GM19372 (cell line): ENCODE measurements at regions not wholly inside any gene's neighbourhood (a gene's known extent, or its start where the extent isn't known, plus 50 kb on each side); places are given as distances from the start of the nearest gene placed in this dataset.
"Not testable (repeated sequence)": the region's sequence is repeated elsewhere in the genome, so short reads cannot be mapped to it uniquely, and the experiment has no call there.

Experiments used
- ATAC-seq: cut with Tn5 transposase; IDR thresholded peaks from one replicate; pipeline ENCODE4 v1.9.1; 2021; ENCODE audit warnings: mild to moderate bottlenecking, low read depth, moderate library complexity; ENCODE audit not compliant: unreplicated experiment

DNA sequence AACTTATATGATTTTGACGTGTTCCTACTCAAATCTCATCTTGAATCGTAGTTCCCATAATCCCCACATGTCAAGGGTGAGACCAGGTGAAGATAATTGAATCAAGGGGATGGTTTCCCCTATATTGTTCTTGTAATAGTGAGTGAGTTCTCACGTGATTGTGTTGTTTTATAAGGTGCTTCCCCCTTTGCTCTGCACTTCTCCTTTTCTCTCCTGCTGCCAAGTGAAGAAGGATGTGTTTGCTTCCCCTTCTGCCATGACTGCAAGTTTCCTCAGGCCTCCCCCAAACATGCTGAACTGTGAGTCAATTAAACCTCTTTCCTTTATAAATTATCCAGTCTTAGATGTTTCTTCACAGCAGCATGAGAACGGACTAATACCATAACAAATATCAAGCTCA lies 83.2 kb downstream of the MANEA start:
- ATAC-seq = no peak

DNA sequence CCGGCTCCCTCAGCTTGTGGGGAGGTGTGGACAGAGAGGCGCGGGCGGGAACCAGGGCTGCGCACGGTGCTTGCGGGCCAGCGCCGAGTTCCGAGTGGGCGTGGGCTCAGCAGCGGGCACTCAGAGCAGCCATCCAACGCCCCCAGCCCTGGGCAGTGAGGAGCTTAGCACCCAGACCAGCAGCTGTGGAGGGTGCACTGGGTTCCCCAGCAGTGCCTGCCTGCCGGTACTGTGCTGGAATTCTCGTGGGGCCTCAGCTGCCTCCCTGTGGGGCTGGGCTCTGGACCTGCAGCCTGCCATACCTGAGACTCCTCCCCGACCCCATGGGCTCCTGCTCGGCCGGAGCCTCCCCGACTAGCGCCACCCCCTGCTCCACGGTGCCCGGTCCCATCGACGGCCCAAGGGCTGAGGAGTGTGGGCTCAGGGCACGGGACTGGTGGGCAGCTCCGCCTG lies 92.7 kb downstream of the MANEA start:
- no peak for ATAC-seq

DNA sequence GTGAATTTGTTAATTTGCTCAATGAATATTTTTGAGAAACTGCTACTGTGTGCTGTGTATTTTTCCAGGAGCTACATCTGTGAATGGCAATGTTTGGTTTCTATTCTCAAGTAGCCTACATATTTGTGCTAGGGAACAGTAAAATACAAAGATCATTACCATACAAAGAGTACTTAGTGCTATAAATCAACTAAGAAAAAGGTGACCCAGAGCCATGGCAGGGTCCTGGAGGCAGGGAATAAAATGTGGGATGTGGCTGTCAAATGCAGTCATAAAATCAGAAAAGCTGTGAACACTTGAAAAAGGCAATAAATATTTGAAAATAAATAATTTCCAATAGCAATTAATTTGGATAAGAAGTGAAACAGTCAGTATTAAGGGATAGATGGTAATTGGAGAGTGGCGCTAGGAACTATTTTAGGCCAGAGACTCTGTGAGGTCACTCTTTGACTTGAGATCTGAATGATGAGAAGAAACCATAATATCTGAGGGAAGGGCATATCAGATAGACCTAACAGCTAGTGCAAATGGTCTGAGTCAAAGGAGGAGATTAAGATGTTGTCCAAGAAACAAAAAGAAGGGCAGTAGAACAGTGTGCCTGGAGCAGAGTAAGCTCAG lies 98.8 kb downstream of the MANEA start:
- ATAC-seq = no peak

DNA sequence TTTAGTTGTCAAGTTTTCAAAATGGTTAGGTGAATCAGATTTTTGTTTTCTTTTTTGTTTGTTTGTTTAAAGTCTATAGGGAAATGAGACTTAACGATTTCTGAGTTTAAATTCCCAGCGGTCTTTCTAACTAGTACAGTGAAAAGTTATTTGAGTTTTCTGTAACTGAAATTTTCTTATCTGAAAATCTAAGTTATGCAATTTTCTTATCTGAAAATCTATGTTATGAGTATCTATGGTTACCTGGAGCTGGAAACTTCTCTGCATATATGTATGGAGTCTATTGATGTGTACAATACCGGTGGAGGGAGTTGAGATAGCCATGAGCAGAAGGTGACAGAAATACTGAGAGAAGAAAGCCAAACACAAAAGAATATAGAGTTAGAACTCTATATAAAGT lies 102.6 kb downstream of the MANEA start:
- ATAC-seq = no peak

DNA sequence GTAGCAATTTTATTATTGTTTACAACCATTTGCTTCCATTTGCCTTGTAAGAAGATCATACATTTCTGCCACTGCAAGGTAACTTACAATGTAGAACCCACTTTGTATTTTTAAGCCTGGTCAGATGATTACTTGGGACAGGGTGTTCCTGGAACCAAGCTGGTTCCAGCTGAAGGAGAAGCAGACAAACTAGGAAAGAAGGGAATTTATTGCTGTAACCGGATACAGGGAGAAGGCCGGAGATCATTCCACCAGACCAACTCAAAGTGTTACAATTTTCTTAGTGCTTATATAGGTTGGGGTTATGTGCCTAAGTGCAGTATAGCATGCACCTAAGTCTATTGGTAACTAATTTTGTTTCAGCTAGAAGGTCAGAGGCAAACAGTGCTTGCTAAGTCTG lies 104.4 kb downstream of the MANEA start:
- no peak for ATAC-seq

DNA sequence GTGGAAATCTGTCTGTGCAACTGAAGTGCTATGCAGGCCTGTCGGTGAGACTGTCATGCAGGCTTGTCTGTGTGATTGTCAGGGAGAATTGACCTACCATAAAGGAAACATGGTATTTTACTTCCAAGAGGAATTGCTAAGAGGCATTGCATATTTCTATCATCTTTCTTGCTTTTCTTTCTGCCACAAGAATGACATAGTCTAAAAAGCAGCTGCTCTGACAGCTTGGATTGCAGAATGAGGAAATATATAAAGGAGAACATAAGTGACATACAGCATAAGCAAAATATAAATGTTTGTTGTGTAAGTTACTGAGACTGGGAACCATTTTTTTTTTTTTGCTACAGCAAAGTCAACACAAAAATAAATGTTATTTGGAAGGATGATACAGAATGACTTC lies 105.1 kb downstream of the MANEA start:
- no peak for ATAC-seq

DNA sequence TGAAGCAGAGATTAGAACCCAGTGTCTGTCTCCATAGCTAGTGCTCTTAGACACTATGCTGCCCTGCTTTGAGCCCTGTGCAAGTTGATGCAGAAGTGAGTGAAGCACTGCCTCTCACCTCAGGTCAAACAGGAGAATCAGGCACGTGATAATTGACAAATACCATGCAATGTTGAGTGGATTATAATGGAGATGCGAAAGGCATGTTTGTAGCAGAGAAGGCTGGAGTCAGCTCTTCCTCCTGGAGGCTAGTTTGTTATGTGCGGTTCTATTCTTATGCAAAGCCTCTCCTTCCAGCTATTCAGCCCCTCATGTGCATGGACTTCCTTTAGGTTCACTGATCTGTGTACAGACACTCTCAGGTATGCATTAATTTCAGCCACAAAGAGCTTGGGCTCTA lies 108.5 kb downstream of the MANEA start:
- no peak for ATAC-seq

DNA sequence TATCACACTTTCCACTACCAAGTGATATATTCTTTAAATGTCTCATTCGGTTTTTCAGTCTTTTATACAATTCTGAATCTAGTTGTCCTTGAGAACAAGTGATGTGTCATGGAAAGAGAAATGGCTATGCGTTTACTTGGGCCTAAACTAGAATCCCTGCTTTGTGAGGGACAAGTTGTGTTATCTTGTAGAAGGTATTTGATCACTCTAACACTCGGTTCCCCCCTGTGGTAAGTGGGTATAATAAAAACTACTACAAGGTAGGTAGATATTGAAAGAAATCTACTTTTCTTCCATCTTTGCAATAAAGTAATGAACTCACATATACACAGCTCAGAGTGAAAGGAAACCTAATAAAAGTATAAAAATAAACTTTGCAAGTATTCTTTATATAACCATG lies 108.9 kb downstream of the MANEA start:
- ATAC-seq = no peak

DNA sequence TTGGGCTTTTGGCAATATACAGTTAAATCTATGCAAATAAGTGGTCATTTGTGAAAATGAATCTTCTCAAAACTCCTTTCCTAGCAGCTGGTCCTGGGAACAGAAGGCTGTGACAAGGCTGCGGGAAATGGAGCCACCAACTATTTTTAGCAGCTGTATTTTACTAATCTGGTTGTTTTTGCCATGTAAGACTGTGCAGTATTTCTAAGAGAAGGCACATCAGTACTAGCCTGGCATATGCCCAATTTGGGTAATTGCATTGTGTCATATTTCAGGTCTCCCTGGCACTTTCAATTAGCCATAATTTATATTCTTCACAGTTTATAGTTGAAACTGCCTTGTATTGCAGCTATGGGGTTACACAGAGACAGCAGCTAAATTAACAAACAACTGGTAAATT lies 109.6 kb downstream of the MANEA start:
- no peak for ATAC-seq

DNA sequence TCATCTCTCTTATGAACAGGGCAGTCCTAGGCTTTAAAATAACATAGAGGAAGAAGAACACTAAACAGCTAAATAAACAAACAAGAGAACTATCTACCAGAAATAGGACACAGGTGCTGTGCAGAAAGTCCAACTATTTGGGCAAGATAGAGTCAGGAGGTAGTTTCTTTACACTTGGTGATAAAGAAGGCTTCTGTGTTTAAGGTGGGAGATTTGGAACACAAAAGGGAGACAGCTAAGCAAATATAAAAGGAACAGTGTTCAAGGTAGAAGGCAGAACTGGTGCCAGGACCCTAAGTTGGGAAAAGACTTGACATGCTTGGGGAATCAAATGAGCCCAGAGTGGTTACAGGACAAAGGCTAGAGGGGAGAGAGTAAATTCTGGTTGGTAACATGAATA lies 110.5 kb downstream of the MANEA start:
- ATAC-seq = no peak

DNA sequence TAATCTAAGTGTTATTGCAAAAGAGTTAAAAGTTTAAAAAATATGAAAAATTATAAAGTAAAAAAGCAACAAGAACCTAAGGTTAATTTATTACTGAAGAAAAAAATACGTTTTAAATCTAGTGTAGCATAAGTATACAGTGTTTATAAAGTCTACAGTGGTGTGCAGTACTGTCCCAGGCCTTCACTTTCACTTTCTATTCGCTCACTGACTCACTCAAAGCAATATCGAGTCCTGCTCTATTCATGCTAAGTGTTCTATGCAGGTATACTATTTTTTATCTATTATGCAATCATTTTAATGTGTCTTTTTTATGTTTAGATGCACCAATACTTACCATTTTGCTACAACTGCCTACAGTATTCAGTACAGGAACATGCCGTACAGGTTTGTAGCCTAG lies 113.0 kb downstream of the MANEA start:
- peak; percentile 56 for ATAC-seq

DNA sequence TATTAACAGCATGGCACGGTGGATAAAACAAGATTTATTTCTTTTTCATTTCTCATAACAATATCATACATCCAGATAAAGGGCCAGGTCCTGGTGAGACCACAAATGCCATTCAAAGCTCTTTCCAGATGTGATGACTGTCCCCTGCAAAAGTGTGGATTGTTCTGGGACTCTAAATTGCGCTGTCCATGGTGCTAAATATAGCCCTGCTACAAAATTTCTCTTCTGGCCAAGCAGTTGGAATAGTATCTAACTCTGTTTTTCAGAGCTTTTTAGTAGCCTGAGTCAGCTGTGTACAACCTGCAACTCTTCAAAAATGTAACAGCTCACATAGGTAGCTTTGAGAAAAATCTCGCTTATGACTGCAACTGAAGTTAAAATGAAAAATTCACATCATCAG lies 115.8 kb downstream of the MANEA start:
- ATAC-seq = no peak

DNA sequence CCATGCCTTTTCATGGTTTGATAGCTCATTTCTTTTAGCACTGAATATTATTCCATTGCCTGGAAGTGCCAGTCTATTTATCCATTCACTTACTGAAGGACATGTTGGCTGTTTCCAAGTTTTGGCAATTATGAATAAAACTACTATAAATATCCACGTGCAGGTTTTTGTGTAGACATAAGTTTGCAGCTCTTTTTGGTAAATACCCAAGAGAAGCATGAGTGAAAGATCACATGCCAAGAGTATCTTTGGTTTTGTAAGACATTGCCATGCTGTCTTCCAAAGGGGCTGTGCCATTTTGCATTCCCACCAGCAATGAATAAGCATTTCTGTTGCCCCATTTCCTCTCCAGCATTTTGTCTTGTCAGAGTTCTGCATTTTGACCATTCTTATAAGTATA lies 120.9 kb downstream of the MANEA start:
- no peak for ATAC-seq

DNA sequence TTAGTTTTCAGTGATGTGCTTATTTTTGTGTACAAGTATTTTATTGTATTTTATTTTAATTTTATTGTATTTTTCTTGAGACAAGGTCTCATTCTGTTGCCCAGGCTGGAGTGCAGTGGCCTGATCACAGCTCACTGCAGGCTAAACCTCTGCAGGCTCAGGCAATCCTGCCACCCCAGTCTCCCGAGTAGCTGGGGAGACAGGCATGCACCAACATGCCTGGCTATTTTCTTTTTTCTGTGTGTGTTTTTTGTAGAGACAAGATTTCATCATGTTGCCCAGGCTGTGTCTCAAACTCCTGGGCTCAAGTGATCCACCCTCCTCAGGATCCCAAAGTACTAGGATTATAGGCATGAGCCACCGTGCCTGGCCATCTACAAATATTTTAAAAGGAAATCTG lies 146.3 kb downstream of the MANEA start:
- ATAC-seq = no peak

DNA sequence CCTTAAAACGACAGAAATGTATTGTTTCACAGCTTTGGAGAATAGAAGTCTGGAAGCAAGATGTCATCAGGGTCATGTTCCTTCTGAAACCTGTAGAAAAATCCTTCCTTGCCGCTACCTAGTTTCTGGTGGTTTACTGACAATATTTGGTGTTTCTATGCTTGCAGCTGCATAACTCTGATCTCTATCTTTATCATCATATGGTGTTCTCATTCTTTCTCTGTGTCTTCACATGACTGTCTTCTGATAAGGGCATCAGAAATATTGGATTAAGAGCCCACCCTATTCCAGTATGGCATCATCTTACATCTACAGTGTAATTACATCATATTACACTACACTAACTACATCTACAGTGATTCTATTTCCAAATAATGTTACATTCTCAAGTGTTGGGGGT lies 148.0 kb downstream of the MANEA start:
- no peak for ATAC-seq

DNA sequence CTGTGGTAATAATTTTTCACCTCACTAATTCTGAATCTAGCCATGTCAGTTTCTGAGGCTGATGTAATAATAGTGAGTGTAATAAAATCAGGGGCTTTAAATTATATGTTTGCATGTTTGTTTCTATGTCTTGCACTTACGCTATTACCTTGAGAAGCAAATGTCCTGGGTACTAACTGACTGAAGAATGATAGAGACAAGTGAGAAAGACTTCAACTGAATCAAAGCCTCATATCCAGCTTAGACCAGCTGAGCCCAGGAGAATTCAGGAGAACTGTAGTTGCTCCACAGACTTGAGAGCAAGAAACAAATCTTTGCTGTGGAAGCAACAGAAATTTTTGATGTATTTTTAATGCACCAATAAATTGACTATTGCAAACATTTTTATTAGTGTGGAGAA lies 162.8 kb downstream of the MANEA start:
- ATAC-seq = no peak

DNA sequence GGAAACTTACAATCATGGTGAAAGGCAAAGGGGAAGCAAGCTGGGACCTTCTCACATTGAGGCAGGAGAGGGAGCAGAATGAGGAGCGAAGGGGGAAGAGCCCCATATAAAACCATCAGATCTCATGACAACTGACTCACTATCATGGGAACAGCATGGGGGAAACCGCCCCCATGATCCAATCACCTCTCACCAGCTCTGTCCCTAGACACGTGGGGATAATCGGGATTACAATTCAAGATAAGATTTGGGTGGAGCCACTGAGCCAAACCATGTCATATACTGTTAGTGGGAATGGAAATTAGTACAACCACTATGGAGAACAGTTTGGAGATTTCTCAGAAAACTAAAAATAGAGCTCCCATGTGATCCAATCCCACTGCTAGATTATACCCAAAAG lies 163.7 kb downstream of the MANEA start:
- no peak for ATAC-seq

DNA sequence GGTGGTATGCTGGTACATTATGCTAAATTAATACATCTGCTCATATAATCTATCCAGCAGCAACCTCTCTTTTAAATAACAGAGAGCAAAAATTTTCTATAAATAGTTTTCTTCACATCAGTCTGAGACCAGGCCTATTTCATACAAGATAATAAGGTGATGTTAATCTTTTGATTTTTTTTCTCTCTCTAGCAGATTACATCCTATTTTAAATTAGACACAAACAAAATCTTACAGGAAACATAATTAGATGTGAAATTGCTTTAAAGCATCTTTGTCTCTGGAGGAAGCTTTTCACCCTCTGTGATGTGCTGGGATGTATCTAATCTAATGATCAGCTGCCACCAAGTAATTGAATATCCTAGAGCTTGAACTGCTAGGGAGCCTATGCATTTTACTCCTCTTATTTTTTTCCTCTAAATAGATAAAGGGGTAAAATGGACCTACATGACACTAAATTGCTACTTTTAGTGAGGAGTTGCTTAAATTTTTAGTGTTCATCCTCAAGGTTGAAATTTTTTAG lies 165.5 kb downstream of the MANEA start:
- no peak for ATAC-seq

DNA sequence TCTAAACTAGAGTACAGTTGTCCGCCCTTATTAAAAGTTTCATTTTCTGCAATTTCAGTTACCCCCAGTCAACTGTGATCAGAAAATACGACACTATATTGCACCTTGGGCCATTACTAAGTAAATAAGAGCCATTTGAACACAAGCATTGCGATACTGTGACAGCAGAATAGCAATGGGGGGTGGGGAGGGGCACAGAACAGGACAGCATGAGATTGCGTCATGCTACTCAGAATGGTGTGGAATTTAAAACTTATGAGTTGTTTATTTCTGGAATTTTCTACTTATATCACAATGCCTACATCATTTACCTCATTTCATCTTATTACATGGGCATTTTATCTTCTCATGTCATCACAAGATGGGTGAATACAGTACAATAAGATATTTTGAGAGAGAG lies 166.3 kb downstream of the MANEA start:
- ATAC-seq = no peak

DNA sequence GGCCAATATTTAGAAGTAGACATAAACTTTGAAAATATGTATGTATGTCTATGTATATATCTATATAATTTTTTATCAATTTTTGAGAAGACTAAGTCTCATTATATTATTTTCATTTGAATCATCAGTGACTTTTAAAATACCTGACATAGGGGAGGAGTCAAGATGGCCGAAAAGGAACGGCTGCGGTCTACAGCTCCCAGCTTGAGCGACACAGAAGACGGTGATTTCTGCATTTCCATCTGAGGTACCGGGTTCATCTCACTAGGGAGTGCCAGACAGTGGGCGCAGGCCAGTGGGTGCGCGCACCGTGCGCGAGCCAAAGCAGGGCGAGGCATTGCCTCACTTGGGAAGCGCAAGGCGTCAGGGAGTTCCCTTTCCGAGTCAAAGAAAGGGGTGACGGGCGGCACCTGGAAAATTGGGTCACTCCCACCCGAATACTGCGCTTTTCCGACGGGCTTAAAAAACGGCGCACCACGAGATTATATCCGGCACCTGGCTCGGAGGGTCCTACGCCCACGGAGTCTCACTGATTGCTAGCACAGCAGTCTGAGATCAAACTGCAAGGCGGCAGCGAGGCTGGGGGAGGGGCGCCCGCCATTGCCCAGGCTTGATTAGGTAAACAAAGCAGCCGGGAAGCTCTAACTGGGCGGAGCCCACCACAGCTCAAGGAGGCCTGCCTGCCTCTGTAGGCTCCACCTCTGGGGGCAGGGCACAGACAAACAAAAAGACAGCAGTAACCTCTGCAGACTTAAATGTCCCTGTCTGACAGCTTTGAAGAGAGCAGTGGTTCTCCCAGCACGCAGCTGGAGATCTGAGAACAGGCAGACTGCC lies 181.1 kb downstream of the MANEA start:
- not testable (repeated sequence) for ATAC-seq

DNA sequence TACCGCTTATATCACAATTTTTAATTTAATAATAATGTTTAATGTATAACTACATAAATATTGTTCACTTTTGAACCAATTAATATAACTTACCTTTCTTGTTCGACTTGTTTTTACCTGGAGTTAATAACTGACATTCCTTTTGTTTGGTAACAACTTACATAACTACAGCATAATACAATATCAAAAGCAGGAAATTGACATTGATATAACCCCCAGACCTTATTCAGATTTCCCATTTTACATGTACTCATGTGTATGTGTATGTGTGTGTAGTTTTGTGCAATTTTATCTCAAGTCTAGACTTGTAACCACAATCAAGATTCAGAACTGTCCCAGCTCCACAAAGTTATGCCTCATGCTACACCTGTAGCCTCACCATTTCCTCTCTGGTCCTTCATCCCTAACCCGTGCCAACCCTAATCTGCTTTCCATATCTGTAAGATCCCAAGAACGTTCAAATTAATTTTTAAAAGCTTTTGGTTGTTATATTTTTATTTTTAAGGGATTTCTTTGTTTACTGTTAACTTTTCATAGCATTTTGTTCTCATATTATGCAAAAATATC lies 190.6 kb downstream of the MANEA start:
- ATAC-seq = no peak

DNA sequence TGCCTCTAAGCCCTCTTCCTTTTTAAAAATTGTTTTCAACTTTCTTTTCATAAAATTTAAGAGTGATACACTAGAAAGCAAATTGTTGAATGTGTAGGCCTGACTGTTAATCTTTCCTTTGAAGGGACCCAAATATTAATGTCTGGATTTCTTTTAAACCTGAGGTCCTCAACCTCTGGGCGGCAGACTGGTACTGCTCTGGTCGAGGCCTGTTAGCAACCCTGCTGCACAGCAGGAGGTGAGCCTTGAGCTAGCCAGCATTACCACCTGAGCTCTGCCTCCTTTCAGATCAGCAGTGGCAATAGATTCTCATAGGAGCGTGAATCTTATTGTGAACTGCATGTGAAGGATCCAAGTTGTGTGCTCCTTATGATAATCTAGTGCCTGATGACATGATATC lies 191.2 kb downstream of the MANEA start:
- no peak for ATAC-seq
